HCT116 (cell line): ENCODE measurements at regions not wholly inside any gene's neighbourhood (a gene's known extent, or its start where the extent isn't known, plus 50 kb on each side); places are given as distances from the start of the nearest gene placed in this dataset.

Experiments
- ATAC-seq: fragments of 200-7000 bp; cut with Tn5 transposase; 2 replicates; pipeline ENCODE4 v1.9.1; 2020; ENCODE audit warnings: mild to moderate bottlenecking, moderate library complexity
- BruUV-seq: library from RNA; stranded (reverse); fragments of 400-500 nt; replicated peaks from 2 replicates; lab custom pipeline; 2021; lab: Mats Ljungman, UMichigan
- CTCF ChIA-PET: fragments of 300-600 bp; sonication (Branson Sonifier 250); formaldehyde crosslinking; loops from one replicate; lab custom pipeline; 2021; ENCODE audit warnings: antibody characterized with exemption; lab: Charles Lee
- POLR2A ChIA-PET: fragments of 300-600, 350-600 bp; sonication (Branson Sonifier 250); formaldehyde crosslinking; loops from one replicate; lab custom pipeline; 2021; ENCODE audit warnings: antibody characterized with exemption; lab: Charles Lee
- RAD21 ChIA-PET, 2 experiments: fragments of 300-600 bp; sonication (Branson Sonifier 250); formaldehyde crosslinking; loops; one replicate each; lab custom pipeline; 2023; ENCODE audit warnings: low total read pairs in 2 of 2; ENCODE audit not compliant: uncharacterized antibody in 2 of 2, unreplicated experiment in 2 of 2, low non-redundant PET in 1 of 2; lab: Charles Lee
- DNase-seq: peaks from one replicate; pipeline ENCODE4 v3.0.0-alpha.2; 2010; ENCODE audit warnings: low read depth, low spot score
- H2AFZ ChIP-seq: fragments of 200-600 bp; shearing (Covaris generic), sonication (generic); 2 replicates; pipeline ENCODE4 v1.6.1; 2017; ENCODE audit warnings: low read depth, mixed run types, mixed read lengths, antibody characterized with exemption, low read length; ENCODE audit not compliant: poor library complexity, severe bottlenecking
- H3K27ac ChIP-seq: 2 replicates; pipeline ENCODE4 v1.5.1; 2012; ENCODE audit warnings: low read depth, low read length
- H3K27me3 ChIP-seq: fragments of 200-600 bp; sonication (generic); 2 replicates; pipeline ENCODE4 v1.6.1; 2016; ENCODE audit warnings: mixed run types, low read length, mixed read lengths; ENCODE audit not compliant: insufficient read depth
- H3K36me3 ChIP-seq, 2 experiments: fragments of 200-500 bp in 1 of 2; fragments of 200-600 bp in 1 of 2; sonication (Bioruptor generic) in 1 of 2; sonication (generic) in 1 of 2; 2 replicates each; pipeline versions ENCODE4 v1.5.1 to v1.6.1; 2014 to 2016; ENCODE audit warnings: low read length in 2 of 2, inconsistent platforms in 1 of 2, mixed read lengths in 1 of 2, mixed run types in 1 of 2; ENCODE audit not compliant: insufficient read depth in 2 of 2, control insufficient read depth in 1 of 2
- H3K4me1 ChIP-seq, 2 experiments: fragments of 200-600 bp in 1 of 2; sonication (generic) in 1 of 2; 2 replicates each; pipeline versions ENCODE4 v1.5.1 to v1.6.1; 2012 to 2017; ENCODE audit warnings: low read length in 2 of 2, inconsistent platforms in 1 of 2, mild to moderate bottlenecking in 1 of 2, mixed read lengths in 1 of 2, mixed run types in 1 of 2, moderate library complexity in 1 of 2; ENCODE audit not compliant: insufficient read depth in 2 of 2, control insufficient read depth in 1 of 2
- H3K4me2 ChIP-seq: fragments of 200-600 bp; sonication (generic); 2 replicates; pipeline ENCODE4 v1.6.1; 2017; ENCODE audit warnings: mixed run types, low read length, mixed read lengths
- H3K4me3 ChIP-seq, 2 experiments: fragments of 200-600 bp in 1 of 2; sonication (generic) in 1 of 2; replicated peaks in 1 of 2; 2 replicates each; pipeline ENCODE4 v1.5.1; 2011 to 2016; ENCODE audit warnings: low read length in 2 of 2, control low read depth in 1 of 2, low read depth in 1 of 2, mild to moderate bottlenecking in 1 of 2, mixed read lengths in 1 of 2, mixed run types in 1 of 2
- H3K79me2 ChIP-seq: fragments of 200-600 bp; sonication (generic); 2 replicates; pipeline ENCODE4 v1.6.1; 2017; ENCODE audit warnings: mild to moderate bottlenecking, mixed run types, low read length, moderate library complexity, mixed read lengths; ENCODE audit not compliant: insufficient read depth
- H3K9ac ChIP-seq: fragments of 200-600 bp; sonication (generic); 2 replicates; pipeline ENCODE4 v1.6.1; 2016; ENCODE audit warnings: low read length, mixed read lengths
- H3K9me2 ChIP-seq: fragments of 200-600 bp; sonication (generic), shearing (Covaris generic); 2 replicates; pipeline ENCODE4 v1.6.1; 2017; ENCODE audit warnings: mixed run types, mild to moderate bottlenecking, moderate library complexity; ENCODE audit not compliant: insufficient read depth
- H3K9me3 ChIP-seq, 2 experiments: fragments of 200-500 bp in 1 of 2; fragments of 200-600 bp in 1 of 2; sonication (Bioruptor generic) in 1 of 2; sonication (generic) in 1 of 2; 2 replicates each; pipeline ENCODE4 v1.6.1; 2014 to 2017; ENCODE audit warnings: low read length in 2 of 2, mixed read lengths in 2 of 2, inconsistent platforms in 1 of 2, low read depth in 1 of 2, mild to moderate bottlenecking in 1 of 2, mixed run types in 1 of 2, moderate library complexity in 1 of 2; ENCODE audit not compliant: control insufficient read depth in 1 of 2, insufficient read depth in 1 of 2
- H4K20me1 ChIP-seq: fragments of 200-600 bp; sonication (generic), shearing (Covaris generic); 2 replicates; pipeline ENCODE4 v1.6.1; 2017; ENCODE audit warnings: mixed run types, mild to moderate bottlenecking, moderate library complexity; ENCODE audit not compliant: insufficient read depth
- ATF3 ChIP-seq: IDR thresholded peaks from 2 replicates; pipeline ENCODE4 v1.6.1; 2012
- CBX3 ChIP-seq: IDR thresholded peaks from 2 replicates; pipeline ENCODE4 v1.6.1; 2012; ENCODE audit warnings: low read depth
- EGR1 ChIP-seq: IDR thresholded peaks from 2 replicates; pipeline ENCODE4 v1.6.1; 2012; ENCODE audit warnings: low read depth
- JUND ChIP-seq: IDR thresholded peaks from 2 replicates; pipeline ENCODE4 v1.6.1; 2012
- POLR2AphosphoS5 ChIP-seq: IDR thresholded peaks from 2 replicates; pipeline ENCODE4 v1.6.1; 2011; ENCODE audit warnings: mild to moderate bottlenecking, low read depth, low read length, moderate library complexity
- SP1 ChIP-seq: IDR thresholded peaks from 2 replicates; pipeline ENCODE4 v1.6.1; 2012; ENCODE audit warnings: low read depth
- SRF ChIP-seq: IDR thresholded peaks from 2 replicates; pipeline ENCODE4 v1.6.1; 2012; ENCODE audit warnings: low read depth
- intact Hi-C: fragments of 100-400 bp; cut with micrococcal nuclease; formaldehyde crosslinking; loops from 2 replicates; pipeline ENCODE4 v1.10.0; 2022
- TF ChIP-seq, protein P1 (sequence below): IDR thresholded peaks from 2 replicates; pipeline ENCODE4 v1.6.1; 2011; ENCODE audit warnings: mild to moderate bottlenecking, low read length, moderate library complexity; ENCODE audit not compliant: insufficient replicate concordance; ENCODE audit errors: extremely low read depth
- TF ChIP-seq, protein P2 (sequence below), 3 experiments: fragments of 200-600 bp in 1 of 3; sonication (generic) in 1 of 3; IDR thresholded peaks in 2 of 3; conservative IDR thresholded peaks in 1 of 3; 2 replicates each; pipeline ENCODE4 v1.5.1; 2012 to 2017; ENCODE audit warnings: low read depth in 2 of 3, low read length in 2 of 3, antibody characterized with exemption in 1 of 3, borderline replicate concordance in 1 of 3, control low read depth in 1 of 3, mild to moderate bottlenecking in 1 of 3, mixed read lengths in 1 of 3, mixed run types in 1 of 3, moderate library complexity in 1 of 3; ENCODE audit not compliant: insufficient read depth in 1 of 3

GRCh38 chr2:760001-760400, 82.8 kb upstream of the TMEM18 start:
- no peaks in the 10 kb centered on the region for H3K4me1 ChIP-seq
- H2AFZ ChIP-seq = no peak overlapping the region
- no peaks in the 10 kb centered on the region for H3K9me3 ChIP-seq
- CTCF ChIA-PET = no interaction called here
- RAD21 ChIA-PET = no interaction called here
- no TSS peak for BruUV-seq
- H3K9me2 ChIP-seq = no peaks in the 10 kb centered on the region
- no peaks in the 10 kb centered on the region for H3K36me3 ChIP-seq
- POLR2A ChIA-PET = no interaction called here
- H3K4me2 ChIP-seq = no peak overlapping the region
- DNase-seq (no peak), ATAC-seq (no peak)
- TF ChIP-seq EGR1 (no peak), SP1 (no peak), ATF3 (no peak), JUND (no peak), POLR2AphosphoS5 (no peak), SRF (no peak), CBX3 (no peak)
- TF ChIP-seq, protein P1, sequence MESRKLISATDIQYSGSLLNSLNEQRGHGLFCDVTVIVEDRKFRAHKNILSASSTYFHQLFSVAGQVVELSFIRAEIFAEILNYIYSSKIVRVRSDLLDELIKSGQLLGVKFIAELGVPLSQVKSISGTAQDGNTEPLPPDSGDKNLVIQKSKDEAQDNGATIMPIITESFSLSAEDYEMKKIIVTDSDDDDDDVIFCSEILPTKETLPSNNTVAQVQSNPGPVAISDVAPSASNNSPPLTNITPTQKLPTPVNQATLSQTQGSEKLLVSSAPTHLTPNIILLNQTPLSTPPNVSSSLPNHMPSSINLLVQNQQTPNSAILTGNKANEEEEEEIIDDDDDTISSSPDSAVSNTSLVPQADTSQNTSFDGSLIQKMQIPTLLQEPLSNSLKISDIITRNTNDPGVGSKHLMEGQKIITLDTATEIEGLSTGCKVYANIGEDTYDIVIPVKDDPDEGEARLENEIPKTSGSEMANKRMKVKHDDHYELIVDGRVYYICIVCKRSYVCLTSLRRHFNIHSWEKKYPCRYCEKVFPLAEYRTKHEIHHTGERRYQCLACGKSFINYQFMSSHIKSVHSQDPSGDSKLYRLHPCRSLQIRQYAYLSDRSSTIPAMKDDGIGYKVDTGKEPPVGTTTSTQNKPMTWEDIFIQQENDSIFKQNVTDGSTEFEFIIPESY = no peak
- TF ChIP-seq, protein P2, sequence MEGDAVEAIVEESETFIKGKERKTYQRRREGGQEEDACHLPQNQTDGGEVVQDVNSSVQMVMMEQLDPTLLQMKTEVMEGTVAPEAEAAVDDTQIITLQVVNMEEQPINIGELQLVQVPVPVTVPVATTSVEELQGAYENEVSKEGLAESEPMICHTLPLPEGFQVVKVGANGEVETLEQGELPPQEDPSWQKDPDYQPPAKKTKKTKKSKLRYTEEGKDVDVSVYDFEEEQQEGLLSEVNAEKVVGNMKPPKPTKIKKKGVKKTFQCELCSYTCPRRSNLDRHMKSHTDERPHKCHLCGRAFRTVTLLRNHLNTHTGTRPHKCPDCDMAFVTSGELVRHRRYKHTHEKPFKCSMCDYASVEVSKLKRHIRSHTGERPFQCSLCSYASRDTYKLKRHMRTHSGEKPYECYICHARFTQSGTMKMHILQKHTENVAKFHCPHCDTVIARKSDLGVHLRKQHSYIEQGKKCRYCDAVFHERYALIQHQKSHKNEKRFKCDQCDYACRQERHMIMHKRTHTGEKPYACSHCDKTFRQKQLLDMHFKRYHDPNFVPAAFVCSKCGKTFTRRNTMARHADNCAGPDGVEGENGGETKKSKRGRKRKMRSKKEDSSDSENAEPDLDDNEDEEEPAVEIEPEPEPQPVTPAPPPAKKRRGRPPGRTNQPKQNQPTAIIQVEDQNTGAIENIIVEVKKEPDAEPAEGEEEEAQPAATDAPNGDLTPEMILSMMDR (IDR thresholded peaks at IDR 0.05 in 2 of 3, conservative IDR thresholded peaks at IDR 0.05 in 1 of 3; ENCODE audit: borderline replicate concordance in 1 of 3, insufficient read depth in 1 of 3, low read depth in 2 of 3, low read length in 2 of 3) = no peak
- peaks cover 10% of the 10 kb centered on the region; the same call in 1 of the 2 replicates for H3K27me3 ChIP-seq
- H4K20me1 ChIP-seq = no peaks in the 10 kb centered on the region
- no peak overlapping the region for H3K4me3 ChIP-seq
- no peak overlapping the region for H3K9ac ChIP-seq
- intact Hi-C loops = loop anchor here (1.0 kb wide), 1 partner anchor 23 kb away; no protein-coding TSS in a partner anchor
- H3K79me2 ChIP-seq = no peaks in the 10 kb centered on the region
- H3K27ac ChIP-seq = no peak overlapping the region
